Motor neuron (in vitro differentiated cells): ENCODE measurements at regions not wholly inside any gene's neighbourhood (a gene's known extent, or its start where the extent isn't known, plus 50 kb on each side); places are given as distances from the start of the nearest gene placed in this dataset.
"Not testable (repeated sequence)": the region's sequence is repeated elsewhere in the genome, so short reads cannot be mapped to it uniquely, and the experiment has no call there.

ENCODE experiments used
- ATAC-seq, 8 experiments: fragments of 200-7000 bp; cut with Tn5 transposase; replicated peaks in 6 of 8; 2 replicates each; pipeline ENCODE4 v1.8.0; 2021; ENCODE audit warnings: mild to moderate bottlenecking in 8 of 8, moderate library complexity in 8 of 8
- H3K27ac ChIP-seq, 2 donors: fragments of 250-450 bp; sonication (Bioruptor Pico); 2 replicates each; pipeline ENCODE4 v1.9.0; 2021; ENCODE audit warnings: antibody characterized with exemption in 2 of 2, mild to moderate bottlenecking in 2 of 2, moderate library complexity in 1 of 2
- H3K4me1 ChIP-seq, 2 donors: fragments of 250-450 bp; sonication (Bioruptor Pico); replicated peaks in 1 of 2; 2 replicates each; pipeline ENCODE4 v1.6.1; 2021; ENCODE audit warnings: antibody characterized with exemption in 2 of 2, mild to moderate bottlenecking in 2 of 2, moderate library complexity in 1 of 2
- H3K4me3 ChIP-seq, 5 donors: fragments of 250-450 bp; sonication (Bioruptor Pico); 2 replicates each; pipeline ENCODE4 v1.9.0; 2021; ENCODE audit warnings: antibody characterized with exemption in 5 of 5, mild to moderate bottlenecking in 5 of 5, moderate library complexity in 4 of 5
- WGBS, 10 experiments: fragments of 450-650 bp; shearing (Covaris generic); methylation state at CpG; one replicate each; pipeline ENCODE4 v1.0.0; 2022; 5-methylcytosine and 5-hydroxymethylcytosine counted together
- in situ Hi-C, 9 experiments: fragments of 400-800 bp; cut with MboI; loops; one replicate each; pipeline ENCODE4 v1.15.0; 2021; ENCODE audit warnings: low sequenced_read_pairs in 9 of 9, low pct_unique_long_range_greater_than_20kb in 2 of 9; ENCODE audit not compliant: unreplicated experiment in 9 of 9

GRCh38 chr11:110514967-110515366, 85.2 kb downstream of the FDX1 start:
- no peak for ATAC-seq
- 66 to 95% (median 83%) methylated on average over 1 to 4 of the region's 4 CpGs; no CpG with 5 or more reads in 4 of the 10 experiments for WGBS, 10 experiments
- no peak overlapping the region for H3K4me3 ChIP-seq
- no peak overlapping the region for H3K27ac ChIP-seq
- H3K4me1 ChIP-seq, result no peaks in the 10 kb centered on the region
- in situ Hi-C loops, result no loop called here

DNA sequence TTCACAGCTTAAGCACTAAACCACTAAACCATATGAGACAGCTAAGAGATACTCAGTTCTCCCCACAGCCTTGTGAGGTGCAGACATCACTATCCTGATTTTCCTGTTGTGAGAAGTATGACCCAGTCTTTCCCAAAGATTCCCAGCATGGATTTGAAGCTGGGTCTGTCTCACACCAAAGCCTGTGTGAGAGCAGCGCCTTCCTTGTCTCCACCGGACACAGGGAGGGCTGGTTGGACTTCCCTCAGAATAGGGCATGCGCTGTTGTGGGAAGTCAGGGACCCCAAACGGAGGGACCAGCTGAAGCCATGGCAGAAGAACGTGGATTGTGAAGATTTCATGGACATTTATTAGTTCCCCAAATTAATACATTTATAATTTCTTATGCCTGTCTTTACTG, 87.6 kb downstream of the FDX1 start:
- H3K27ac ChIP-seq, H3K4me1 ChIP-seq, ATAC-seq, in situ Hi-C loops, H3K4me3 ChIP-seq: not testable (repeated sequence)
- WGBS, 10 experiments, result 71% methylated on average over 3 of the region's 5 CpGs; no CpG with 5 or more reads in 9 of the 10 experiments

DNA sequence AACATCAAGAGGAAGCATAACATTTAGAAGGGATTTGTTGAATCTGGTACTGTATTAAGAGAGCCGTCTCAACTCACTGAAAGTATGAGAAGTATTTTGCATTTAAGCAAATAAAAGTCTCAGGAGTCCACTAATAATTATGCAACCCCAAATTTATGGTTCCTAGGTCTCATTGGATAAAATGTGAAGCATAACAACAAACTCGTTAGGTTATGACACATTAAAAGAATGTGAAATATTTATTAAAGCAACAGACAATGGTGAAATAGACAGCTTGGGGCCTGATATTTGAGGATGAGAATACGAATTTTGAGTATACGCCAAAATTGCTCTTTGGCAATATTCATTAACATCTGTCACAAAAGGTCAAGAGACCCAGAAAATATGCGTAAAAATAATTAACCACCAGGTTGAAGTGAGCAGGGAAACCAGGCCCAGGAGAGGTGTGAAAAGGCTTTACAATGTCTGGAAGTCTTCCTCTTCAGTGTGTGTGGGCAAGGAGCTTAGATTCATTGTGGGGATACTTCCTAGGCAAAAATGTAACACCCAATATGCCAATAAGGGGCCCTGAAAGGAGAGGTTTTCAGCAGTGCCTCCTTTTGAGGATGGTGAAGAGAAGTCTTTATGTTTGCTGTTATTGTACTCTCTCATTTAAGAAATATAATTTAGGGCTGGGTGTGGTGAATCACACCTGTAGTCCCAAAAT, 89.2 kb downstream of the FDX1 start:
- peak in 2 of 8 experiments; percentile 43 to 44 for ATAC-seq
- Histone ChIP-seq H3K27ac (no peak overlapping the region), H3K4me3 (no peak overlapping the region), H3K4me1 (no peaks in the 10 kb centered on the region)
- in situ Hi-C loops, result no loop called here
- WGBS, 10 experiments, result 4 to 82% (median 63%) methylated on average over 3 to 5 of the region's 5 CpGs

DNA sequence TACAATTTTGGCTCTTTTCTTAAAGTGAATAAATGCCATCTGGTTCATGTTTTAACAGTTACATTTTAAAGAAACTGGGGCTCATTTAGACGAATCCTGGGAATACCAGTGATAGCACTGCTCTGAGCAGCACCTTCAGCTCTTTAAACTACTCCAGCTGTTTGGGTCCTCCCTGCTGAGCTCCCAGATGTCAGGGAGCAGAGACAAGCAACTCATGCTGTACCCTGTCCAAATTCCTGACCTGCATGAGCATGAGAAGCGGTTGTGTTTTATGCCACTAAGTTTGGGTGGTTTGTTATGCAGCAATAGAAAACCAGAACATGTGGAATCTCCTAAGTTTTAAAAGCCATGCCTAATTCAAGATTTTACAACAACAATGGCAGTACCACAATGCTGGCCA, 90.0 kb downstream of the FDX1 start:
- no peak overlapping the region for H3K4me3 ChIP-seq
- in situ Hi-C loops, result no loop called here
- ATAC-seq, result no peak
- H3K27ac ChIP-seq, result no peak overlapping the region
- no peaks in the 10 kb centered on the region for H3K4me1 ChIP-seq
- 0 to 100% (median 69%) methylated on average over 1 to 2 of the region's 2 CpGs; no CpG with 5 or more reads in 2 of the 10 experiments for WGBS, 10 experiments

DNA sequence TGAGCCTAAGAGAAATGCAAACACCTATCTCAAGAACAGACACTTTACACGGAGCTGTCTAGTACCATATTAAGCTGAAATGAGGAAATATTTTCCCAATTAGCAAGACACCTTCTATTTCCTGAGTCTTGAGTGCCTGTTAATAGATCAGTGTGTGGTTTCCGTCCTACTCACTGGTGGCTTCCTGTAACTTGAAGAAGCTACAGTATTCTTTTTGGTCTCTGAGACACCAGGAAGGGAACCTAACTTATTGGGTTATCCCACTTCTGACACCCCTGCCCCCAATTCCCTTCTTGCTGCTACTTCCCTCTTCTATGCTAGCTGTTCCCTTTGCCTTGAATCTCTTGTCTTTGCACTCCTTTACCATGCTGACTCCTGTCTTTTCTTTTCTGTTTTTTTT, 92.7 kb downstream of the FDX1 start:
- Histone ChIP-seq H3K4me3 (no peak overlapping the region), H3K27ac (no peak overlapping the region), H3K4me1 (no peaks in the 10 kb centered on the region)
- ATAC-seq, result no peak
- 45 to 94% (median 59%) methylated on average over 1 to 2 of the region's 2 CpGs; no CpG with 5 or more reads in 4 of the 10 experiments for WGBS, 10 experiments
- in situ Hi-C loops, result no loop called here

- ATAC-seq, result peak in 7 of 8 experiments; percentile 55 to 91 (median 72)
- H3K4me1 ChIP-seq, result no peaks in the 10 kb centered on the region
- in situ Hi-C loops, result no loop called here
- 0 to 90% (median 76%) methylated on average over 1 to 6 of the region's 6 CpGs for WGBS, 10 experiments
- H3K27ac ChIP-seq, result no peak overlapping the region
- H3K4me3 ChIP-seq, result no peak overlapping the region
These were observed 94.5 kb downstream of the FDX1 start for GRCh38 chr11:110524238-110524637.

DNA sequence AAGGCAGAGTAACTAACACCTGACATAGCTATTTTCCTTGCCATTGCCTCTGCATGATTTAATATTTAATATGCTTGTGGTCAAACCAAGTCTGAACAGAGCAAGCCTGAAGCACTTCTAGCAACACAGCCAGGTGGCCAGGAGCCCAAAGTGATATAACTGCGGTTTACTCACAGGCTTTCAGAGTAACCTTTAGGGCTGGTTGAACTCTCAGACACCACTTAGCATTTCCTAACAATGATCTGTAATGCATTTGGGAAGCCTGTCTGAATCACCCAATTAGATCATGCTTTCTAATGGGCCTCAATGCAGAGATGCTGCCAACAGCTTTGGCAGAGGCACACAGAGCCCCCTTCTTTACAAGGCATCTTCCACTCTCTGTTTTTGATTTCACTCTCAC, 96.1 kb downstream of the FDX1 start:
- in situ Hi-C loops, result no loop called here
- H3K4me3 ChIP-seq, result no peak overlapping the region
- 0 to 83% (median 0%) methylated on average over 1 of the region's 1 CpG; no CpG with 5 or more reads in 5 of the 10 experiments for WGBS, 10 experiments
- H3K27ac ChIP-seq, result no peak overlapping the region
- peaks cover 0 to 5% of the 10 kb centered on the region in 2 donors for H3K4me1 ChIP-seq
- ATAC-seq, result peak in 5 of 8 experiments; percentile 23 to 77 (median 67)

GRCh38 chr11:110526323-110526722, 96.6 kb downstream of the FDX1 start:
- H3K4me3 ChIP-seq, result no peak overlapping the region
- H3K27ac ChIP-seq, result no peak overlapping the region
- ATAC-seq, result no peak
- peaks cover 1 to 9% of the 10 kb centered on the region in 2 donors for H3K4me1 ChIP-seq
- in situ Hi-C loops, result no loop called here
- whole genome bisulfite sequencing, 10 experiments, result 54 to 93% (median 86%) methylated on average over 1 to 2 of the region's 2 CpGs; no CpG with 5 or more reads in 5 of the 10 experiments
